HG03039 (cell line): ENCODE measurements at regions not wholly inside any gene's neighbourhood (a gene's known extent, or its start where the extent isn't known, plus 50 kb on each side); places are given as distances from the start of the nearest gene placed in this dataset.
"Not testable (repeated sequence)": the region's sequence is repeated elsewhere in the genome, so short reads cannot be mapped to it uniquely, and the experiment has no call there.

Experiments
- ATAC-seq: cut with Tn5 transposase; IDR thresholded peaks from one replicate; pipeline ENCODE4 v1.9.1; 2021; ENCODE audit warnings: mild to moderate bottlenecking, moderate library complexity; ENCODE audit not compliant: unreplicated experiment

- ATAC-seq, result no peak
These were observed 145.2 kb upstream of the KRR1 start for GRCh38 chr12:75656648-75657047.

GRCh38 chr12:75656210-75656609 lies 144.8 kb upstream of the KRR1 start:
- no peak for ATAC-seq

GRCh38 chr12:75655315-75655806 lies 144.0 kb upstream of the KRR1 start:
- ATAC-seq, result no peak

- no peak for ATAC-seq
These were observed 139.9 kb upstream of the KRR1 start for GRCh38 chr12:75651342-75651695.

GRCh38 chr12:75650595-75651341 lies 139.4 kb upstream of the KRR1 start:
- ATAC-seq, result no peak

- no peak for ATAC-seq
These were observed 138.7 kb upstream of the KRR1 start for GRCh38 chr12:75650100-75650499.

GRCh38 chr12:75648856-75649255 lies 137.4 kb upstream of the KRR1 start:
- no peak for ATAC-seq

GRCh38 chr12:75646329-75647210 lies 135.2 kb upstream of the KRR1 start:
- ATAC-seq, result no peak

GRCh38 chr12:75644472-75645072 lies 133.2 kb upstream of the KRR1 start:
- no peak for ATAC-seq

GRCh38 chr12:75643119-75643518 lies 131.7 kb upstream of the KRR1 start:
- not testable (repeated sequence) for ATAC-seq

GRCh38 chr12:75642226-75642625 lies 130.8 kb upstream of the KRR1 start:
- ATAC-seq, result no peak

- ATAC-seq, result peak; percentile 99
These were observed 129.8 kb upstream of the KRR1 start for GRCh38 chr12:75641031-75641780.

GRCh38 chr12:75638792-75639191 lies 127.4 kb upstream of the KRR1 start:
- no peak for ATAC-seq

GRCh38 chr12:75636607-75637006 lies 125.2 kb upstream of the KRR1 start:
- no peak for ATAC-seq

GRCh38 chr12:75635606-75636444 lies 124.4 kb upstream of the KRR1 start:
- ATAC-seq, result no peak

GRCh38 chr12:75634244-75635222 lies 123.1 kb upstream of the KRR1 start:
- no peak for ATAC-seq

GRCh38 chr12:75633789-75634188 lies 122.4 kb upstream of the KRR1 start:
- ATAC-seq, result no peak

GRCh38 chr12:75632442-75632841 lies 121.0 kb upstream of the KRR1 start:
- no peak for ATAC-seq

- ATAC-seq, result no peak
These were observed 120.4 kb upstream of the KRR1 start for GRCh38 chr12:75631831-75632230.
